HEK293T (cell line): ENCODE measurements at regions not wholly inside any gene's neighbourhood (a gene's known extent, or its start where the extent isn't known, plus 50 kb on each side); places are given as distances from the start of the nearest gene placed in this dataset.

Experiments
- ARNT ChIP-seq: fragments of 450-650 bp; IDR thresholded peaks from 2 replicates; pipeline ENCODE4 v1.6.1; 2017; ENCODE audit warnings: mild to moderate bottlenecking
- HDGF ChIP-seq: fragments of 450-650 bp; IDR thresholded peaks from 2 replicates; pipeline ENCODE4 v1.6.1; 2017; ENCODE audit warnings: antibody characterized with exemption, borderline replicate concordance
- NFRKB ChIP-seq: fragments of 450-650 bp; IDR thresholded peaks from 2 replicates; pipeline ENCODE4 v1.6.1; 2016; ENCODE audit warnings: mild to moderate bottlenecking, moderate library complexity
- SUZ12 ChIP-seq: fragments of 450-650 bp; IDR thresholded peaks from 2 replicates; pipeline ENCODE4 v1.6.1; 2016; ENCODE audit warnings: mild to moderate bottlenecking

GRCh38 chr10:52400562-52400961, 86.5 kb downstream of the DKK1 start:
- TF ChIP-seq ARNT, result no peak
- TF ChIP-seq SUZ12, result no peak
- TF ChIP-seq HDGF, result no peak
- no peak for TF ChIP-seq NFRKB
